Stimulated activated CD4-positive, alpha-beta T cell treated with anti-CD3 and anti-CD28 coated beads, Interleukin-2, amount 100 ng/mL, for 4 hours (primary cell): ENCODE measurements at regions not wholly inside any gene's neighbourhood (a gene's known extent, or its start where the extent isn't known, plus 50 kb on each side); places are given as distances from the start of the nearest gene placed in this dataset.
"Not testable (repeated sequence)": the region's sequence is repeated elsewhere in the genome, so short reads cannot be mapped to it uniquely, and the experiment has no call there.

Source experiments
- DNase-seq: peaks from one replicate; pipeline ENCODE4 v3.0.0-alpha.2; 2020; ENCODE audit warnings: low read depth

DNA sequence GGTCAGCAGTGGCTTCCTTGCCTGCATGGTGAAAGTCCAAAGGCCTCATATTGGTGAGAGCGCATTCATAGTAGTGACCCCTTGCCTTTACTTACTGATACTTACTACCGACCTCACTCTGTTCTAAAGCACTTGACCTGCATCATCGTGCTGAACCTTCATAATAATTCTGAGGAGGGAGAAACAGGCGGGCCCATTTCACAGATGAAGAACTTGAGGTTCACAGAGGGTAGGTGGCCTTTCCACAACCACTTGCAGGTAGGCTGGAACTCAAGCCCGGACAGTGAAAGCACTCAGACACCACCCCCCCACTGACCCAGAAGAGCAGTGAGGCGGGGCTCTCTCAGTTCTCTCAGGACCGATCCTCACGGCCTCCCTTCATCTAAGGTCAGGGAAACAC is 149.4 kb upstream of the CHST15 start:
- no peak for DNase-seq

DNA sequence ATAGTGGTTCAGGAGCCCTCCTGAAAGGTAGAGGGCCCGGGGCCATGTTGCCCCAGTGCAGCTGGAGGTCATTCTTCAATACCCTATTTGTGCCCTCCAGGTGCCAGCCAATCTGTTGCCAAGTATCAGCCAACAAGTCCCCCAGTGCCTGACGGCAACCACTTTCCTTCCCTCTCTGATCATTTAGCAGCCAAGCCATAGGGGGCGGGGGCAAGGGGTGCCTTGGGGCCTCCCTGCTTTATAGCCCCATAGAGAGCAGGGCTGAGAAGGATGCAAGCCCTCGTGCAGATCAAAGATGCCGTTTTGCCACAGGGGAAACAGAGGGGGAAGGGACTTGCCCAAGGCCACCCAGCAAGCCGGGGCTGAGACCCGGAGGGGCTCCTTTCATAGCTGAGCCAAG is 149.0 kb upstream of the CHST15 start:
- no peak for DNase-seq

DNA sequence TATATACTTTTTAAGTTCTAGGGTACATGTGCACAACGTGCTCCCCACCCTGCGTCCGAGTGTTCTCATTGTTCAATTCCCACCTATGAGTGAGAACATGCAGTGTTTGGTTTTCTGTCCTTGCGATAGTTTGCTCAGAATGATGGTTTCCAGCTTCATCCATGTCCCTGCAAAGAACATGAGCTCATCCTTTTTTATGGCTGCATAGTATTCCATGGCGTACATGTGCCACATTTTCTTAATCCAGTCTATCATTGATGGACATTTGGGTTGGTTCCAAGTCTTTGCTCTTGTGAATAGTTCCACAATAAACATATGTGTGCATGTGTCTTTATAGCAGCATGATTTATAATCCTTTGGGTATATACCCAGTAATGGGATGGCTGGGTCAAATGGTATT is 148.1 kb upstream of the CHST15 start:
- DNase-seq = not testable (repeated sequence)

DNA sequence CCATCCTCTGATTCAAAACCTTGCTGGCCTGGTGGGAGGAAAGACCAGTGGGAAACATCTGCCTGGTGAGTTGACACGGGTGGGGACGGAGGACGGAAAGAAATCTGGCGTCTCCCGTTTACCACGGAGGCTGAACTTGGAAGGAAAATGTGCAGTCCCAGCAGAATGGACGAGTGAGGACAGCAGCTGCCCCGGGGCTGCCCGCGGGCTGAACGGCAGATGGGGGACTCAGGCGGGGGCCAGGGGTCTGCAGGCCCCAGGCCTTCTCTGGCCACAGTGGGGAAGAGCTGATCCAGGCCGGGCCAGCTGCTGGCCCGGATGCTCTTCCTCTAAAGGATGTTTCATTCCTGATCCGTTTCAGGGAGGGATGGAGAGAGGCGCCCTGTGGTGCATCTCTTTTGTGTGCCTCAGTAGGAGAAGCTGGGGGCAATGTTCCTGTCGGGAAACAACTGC is 147.5 kb upstream of the CHST15 start:
- no peak for DNase-seq

DNA sequence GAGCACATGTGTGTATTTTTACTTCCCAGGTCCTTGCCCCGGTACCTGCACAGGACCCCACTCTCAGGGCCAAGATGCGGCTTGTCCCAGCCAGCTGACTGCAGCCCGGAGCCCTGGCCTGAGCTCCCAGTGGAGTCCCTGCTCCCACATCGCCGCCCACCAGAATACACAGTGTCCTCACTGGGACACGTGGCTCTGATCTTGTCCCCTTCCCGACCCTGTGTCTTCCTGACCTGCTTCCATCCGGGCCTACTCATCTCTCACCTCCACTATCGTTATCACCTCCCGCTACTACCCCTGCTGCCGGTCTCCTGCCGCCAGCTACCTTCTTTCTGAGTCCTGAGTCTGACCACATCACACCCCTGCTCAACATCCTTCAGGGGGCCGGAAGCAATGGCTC is 146.3 kb upstream of the CHST15 start:
- DNase-seq = no peak

DNA sequence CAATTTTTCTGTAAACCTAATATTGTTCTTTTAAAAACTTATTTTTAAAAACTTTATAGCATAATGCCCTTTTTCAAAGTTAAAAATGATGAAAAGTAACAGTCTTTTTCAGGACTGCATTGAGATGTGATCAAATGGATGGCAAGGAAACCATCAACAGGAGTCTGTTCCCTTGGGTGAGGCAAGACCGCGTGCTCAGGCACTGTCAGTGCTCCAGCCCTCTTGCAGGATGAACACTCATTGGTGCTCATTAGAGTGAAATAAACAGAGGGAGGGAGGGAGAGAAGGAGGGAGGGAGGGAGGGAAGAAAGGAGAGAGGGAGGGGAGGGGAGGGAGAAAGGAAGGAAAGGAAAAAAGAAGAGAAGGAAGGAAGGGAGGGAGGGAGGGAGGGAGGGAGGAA is 145.7 kb upstream of the CHST15 start:
- DNase-seq = no peak

DNA sequence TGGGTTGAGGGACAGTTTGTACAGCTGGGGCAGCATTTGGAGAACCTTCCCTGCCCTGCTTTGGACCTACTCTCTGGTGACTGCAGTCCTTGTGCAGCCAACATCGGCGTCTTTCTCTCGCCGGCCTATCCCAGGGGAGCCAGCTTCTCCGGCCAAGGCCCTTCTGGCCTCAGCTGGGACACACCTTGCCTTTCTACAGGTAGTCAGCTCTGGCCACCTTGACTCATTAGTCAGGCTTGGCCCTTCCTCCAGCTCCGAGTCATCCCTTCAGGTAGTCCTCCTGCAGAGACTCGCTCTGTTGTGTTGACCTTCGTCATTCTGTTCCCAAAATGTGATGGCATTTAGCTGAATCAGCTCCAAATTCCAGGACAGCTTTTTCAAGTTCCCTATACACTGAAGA is 145.0 kb upstream of the CHST15 start:
- no peak for DNase-seq

DNA sequence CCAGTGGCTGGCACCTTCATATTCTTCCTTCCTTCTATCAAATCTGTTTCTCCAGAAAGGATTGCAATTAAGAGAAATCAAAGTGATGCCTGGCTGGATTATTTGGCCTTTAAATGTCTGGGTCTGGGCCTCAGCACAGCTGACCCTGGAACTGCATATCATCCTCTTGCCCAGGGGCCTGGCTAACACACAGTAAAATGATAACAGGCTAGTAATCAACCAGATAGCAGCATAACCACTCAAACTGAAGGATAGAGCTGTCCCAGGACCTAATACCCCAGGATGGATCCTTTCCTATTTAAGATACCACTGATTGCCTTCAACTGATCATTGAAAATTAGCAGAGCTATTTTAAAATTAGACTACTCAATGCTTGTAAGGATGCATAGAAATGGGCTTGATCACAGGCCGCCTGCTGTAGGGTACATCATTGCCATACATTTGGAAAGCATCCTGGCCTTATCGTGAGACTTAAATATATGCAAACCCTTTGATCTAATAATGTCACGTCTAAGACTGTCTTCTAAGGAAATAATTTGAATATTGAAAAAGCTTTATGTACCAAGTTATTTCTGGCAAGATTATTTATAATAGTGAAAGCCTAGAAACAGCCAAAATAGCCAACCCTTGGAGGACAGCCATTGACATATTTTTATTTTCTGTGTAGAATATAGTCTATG is 144.0 kb upstream of the CHST15 start:
- no peak for DNase-seq

DNA sequence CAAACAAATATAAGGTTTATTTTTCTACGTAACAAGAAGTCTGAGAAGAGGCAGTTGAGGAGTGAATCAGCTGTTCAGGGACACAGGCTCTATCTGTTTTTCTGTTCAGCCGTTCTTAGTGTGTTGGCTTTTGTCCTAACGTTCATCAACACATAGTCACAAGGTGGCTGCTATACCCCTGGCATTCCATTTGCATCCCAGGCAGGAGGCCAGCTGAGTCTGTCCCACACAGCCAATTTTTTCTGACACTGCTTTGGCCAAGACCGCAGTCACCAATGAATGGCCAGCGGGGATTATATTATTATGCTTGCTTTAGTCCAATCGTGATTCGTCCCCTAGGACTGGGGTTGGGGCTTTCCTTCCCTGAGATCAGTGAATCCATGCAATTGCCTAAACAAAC is 143.4 kb upstream of the CHST15 start:
- DNase-seq = no peak

DNA sequence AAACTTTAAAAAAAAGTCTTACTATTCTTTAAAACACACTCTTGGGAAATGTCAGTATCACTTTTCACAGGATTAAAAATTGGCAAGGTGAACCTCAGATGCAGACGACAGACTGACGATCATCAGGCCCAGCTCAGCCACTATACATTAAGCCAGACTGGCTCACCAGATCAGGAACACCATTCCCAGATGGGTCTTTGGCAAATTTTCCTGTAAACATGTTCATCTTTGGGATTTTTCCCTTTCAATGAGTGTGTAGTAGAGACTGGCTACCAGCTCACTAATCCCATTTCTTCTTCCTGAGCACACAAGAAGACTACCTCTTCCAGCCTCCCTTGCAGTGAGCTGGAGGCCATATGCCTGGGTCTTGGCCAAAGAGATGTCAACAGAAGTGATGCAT is 142.7 kb upstream of the CHST15 start:
- no peak for DNase-seq

DNA sequence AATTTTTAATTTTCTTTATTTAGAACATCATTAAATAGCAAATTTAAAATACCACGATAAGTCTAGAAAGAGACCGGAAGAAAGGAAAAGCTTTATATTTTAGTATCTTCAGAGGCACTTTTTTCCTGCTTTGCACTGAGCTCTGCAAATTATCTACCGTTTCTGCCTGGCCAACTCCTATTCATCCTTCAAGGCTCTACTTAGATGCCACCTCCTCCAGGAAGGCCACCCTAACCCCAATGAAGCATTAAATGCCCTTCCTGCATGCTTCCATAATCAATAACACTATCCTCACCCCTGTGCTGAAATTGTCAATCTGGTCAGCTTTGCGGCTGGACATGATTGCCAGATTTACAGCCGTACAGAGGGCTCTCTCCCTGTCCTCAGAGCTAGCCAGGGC is 141.8 kb upstream of the CHST15 start:
- DNase-seq = no peak

DNA sequence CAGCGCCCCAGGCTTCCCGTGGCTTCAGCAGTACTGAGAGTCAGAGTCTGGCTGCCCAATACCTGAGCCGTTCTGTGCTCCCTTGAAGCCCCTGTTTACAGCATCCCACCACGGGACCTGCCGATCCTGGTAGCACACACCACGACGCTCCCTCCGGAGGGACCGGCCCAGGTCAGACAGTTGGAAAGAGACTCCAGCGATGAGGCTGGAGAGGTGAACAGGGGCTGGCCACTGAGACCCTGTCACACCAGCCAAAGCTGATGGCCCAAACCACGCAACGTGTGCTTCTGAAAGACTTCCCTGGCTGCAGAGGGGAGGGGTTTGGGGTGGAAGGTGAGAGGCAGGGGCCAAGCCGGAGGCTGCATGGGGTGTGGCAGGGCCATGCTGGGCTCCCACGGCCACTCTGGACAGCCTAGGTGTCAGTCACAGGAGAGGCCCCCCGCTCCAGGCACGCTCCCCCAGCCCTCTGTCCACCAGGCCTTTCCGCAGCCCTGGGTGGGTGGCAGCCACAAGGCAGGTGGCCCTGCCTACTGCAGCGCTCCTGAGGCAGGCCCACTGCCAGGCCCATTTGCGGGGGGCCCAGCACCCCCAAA is 140.2 kb upstream of the CHST15 start:
- DNase-seq = no peak

DNA sequence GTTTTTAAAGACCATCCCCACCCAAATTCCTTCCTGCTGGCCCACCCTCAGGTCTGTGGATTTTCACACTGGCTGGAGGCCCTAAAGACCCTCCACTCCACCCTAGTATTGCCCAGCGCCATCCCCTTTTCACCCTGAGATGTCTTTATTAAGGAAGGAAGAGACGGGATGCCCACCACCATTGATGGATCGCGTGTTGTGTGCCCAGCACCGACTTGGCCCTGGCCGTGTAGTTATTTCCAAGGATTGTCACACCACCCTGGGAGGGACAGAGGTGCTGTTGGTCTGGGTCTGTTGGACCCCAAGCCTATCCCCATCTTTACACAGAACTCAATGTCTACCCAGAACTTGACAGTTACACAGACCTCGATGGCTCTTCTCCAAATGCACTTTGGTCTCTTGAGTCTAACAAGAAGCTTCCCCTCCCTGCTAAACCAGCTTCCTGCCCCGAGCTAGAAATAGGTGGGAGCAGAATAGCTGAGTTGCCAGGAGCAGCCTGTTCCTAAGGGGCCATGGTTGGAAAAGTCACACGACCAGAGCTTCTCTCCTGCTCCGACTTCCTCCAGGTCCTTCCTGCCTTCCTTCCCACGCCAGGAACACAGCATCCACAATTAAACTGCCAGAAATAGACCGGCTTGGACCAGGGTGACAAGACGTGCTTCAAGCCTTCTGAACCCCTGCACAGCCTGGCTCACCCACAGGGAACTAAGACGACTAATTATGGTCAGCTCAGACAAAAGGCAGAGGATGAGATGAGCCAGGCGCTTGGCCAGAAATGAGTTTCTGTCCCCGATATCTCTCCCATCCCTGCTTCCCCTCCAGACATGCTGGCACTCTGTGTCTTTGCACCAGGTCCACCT is 139.5 kb upstream of the CHST15 start:
- DNase-seq = no peak

DNA sequence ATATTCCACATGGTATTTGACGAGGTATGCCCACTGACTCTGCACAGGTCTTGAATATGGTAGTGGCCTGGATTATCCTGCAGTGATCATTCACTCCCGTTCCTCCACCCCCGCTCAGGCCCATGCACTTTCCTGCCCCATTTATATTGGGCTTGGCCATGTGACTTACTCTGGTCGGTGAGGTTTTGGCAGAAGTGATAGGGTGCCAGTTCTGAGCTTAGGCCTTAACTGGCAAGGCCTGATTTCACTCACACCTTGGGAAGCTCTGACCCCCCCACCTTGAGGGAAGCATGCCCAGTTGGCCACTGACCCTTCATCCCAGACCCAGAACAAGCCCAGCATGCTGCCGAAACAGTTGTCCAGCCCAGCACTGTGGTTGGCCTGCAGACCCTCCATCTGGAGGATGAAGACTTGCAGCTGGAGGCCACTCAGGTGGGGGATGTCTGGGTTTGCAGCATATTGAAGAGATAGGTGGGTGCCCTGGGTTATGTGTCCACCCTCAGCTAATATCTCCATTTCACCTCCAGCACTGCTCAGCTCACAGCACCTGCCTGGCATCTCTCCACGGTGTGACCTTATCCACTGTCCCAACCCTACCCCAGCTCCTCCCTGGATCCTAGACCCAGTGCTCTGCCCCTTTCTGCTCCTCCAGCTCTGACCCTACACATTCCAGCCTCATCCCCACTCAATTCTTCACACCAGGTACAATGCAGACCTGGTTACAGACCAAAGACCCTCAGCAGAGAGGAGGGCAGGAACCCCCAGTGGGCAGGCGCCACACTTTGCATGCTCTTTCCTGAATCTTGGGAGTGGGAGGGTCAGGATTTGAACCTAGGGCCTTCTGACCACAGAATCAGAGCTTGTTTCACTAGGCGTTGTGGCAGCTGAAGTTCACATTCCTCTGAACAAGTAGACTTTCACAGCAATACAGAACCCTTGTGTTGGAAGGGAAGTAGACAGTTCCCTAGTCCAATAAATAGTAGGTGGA is 138.1 kb upstream of the CHST15 start:
- DNase-seq = no peak

DNA sequence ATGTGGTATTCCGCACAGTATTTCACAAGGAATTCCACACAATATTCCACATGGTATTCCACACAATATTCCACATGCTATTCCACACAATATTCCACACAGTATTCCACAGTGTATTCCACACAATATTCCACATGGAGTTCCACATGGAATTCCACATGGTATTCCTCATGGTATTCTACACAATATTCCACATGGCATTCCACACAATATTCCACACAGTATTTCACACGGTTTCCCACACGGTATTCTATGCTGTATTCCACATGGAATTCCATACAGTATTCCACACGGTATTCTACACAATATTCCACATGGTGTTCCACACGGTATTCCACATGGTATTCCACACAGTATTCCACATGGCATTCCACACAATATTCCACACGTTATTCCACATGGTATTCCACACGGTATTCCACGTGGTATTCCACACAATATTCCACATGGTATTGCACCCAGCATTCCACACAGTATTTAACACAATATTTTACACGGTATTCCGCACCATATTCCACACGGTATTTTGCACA is 137.3 kb upstream of the CHST15 start:
- no peak for DNase-seq

DNA sequence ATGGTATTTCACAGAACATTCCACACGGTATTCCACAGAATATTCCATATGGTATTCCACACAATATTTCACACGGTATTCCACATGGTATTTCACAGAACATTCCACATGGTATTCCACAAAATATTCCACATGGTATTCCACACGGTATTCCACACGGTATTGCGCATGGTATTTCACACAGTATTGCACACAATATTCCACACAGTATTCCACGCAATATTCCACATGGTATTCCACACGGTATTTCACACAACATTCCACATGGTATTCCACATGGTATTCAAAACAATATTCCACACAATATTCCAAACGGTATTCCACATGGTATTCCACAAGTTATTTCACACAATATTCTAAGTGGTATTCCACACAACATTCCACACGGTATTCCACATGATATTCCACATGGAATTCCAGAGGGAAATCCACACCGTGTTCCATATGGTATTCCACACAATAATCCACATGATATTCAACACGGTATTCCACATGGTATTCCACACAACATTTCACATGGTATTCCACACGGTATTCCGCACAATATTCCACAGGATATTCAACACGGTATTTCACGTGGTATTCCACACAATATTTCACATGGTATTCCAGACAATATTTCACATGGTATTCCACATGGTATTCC is 136.7 kb upstream of the CHST15 start:
- DNase-seq = no peak

DNA sequence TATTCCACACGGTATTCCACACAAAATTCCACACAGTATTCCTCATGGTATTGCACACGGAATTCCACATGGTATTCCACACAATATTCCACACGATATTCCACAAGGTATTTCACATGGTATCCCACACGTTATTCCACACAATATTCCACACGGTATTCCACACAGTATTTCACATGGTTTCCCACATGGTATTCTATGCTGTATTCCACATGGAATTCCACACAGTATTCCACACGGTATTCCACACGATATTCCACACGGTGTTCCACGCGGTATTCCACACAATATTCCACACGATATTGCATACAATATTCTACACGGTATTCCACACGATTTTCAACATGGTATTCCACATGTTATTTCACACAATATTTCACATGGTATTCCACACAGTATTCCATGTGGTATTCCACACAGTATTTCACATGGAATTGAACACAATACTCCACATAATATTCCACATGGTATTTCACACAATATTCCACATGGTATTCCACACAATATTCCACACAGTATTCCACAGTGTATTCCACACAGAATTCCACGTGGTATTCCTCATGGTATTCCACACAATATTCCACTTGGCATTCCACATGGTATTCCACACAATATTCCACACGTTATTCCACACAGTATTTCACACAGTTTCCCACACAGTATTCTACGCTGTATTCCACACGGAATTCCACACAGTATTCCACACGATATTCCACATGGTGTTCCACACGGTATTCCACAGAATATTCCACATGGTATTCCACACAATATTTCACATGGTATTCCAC is 136.0 kb upstream of the CHST15 start:
- no peak for DNase-seq

DNA sequence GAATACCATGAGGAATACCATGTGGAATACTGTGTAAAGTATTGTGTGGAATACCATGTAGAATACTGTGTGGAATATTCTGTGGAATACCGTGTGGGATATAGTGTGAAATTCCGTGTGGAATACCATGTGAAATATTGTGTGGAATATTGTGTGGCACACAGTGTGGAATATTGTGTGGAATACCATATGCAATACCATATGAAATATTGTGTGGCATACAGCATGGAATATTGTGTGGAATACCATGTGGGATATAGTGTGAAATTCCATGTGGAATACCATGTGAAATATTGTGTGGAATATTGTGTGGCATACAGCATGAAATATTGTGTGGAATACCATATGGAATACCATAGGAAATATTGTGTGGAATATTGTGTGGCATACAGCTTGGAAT is 135.1 kb upstream of the CHST15 start:
- no peak for DNase-seq

DNA sequence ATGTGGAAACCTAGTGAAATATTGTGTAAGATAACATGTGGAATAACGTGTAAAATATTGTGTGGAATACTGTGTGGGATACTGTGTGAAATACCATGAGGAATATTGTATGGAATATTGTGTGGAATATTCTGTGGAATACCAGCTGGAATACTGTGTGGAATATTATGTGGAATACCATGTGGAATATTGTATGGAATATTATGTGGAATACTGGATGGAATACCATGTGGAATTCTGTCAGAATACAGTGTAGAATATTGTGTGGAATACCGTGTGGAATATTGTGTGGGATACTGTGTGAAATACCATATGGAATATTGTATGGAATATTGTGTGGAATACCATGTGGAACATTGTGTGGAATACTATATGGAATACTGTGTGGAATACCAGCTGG is 134.6 kb upstream of the CHST15 start:
- DNase-seq = no peak
